Erythroblast (primary cell): ENCODE measurements at regions not wholly inside any gene's neighbourhood (a gene's known extent, or its start where the extent isn't known, plus 50 kb on each side); places are given as distances from the start of the nearest gene placed in this dataset.

Experiments
- DNase-seq, 2 experiments: peaks; one replicate each; lab custom pipeline; 2025; lab: John Stamatoyannopoulos, UW
- GATA1 ChIP-seq: IDR thresholded peaks from 2 replicates; pipeline ENCODE4 v1.6.1; 2011; ENCODE audit warnings: low read depth, mild to moderate bottlenecking, control low read depth, low read length, moderate library complexity
- POLR2A ChIP-seq: IDR thresholded peaks from 2 replicates; pipeline ENCODE4 v1.6.1; 2011; ENCODE audit warnings: mild to moderate bottlenecking, low read length

- no peak for TF ChIP-seq GATA1
- TF ChIP-seq POLR2A = no peak
- DNase-seq = no peak
These were observed 536.8 kb downstream of the XIRP2 start for GRCh38 chr2:167424803-167425755.

GRCh38 chr2:167424221-167424620, 535.9 kb downstream of the XIRP2 start:
- TF ChIP-seq POLR2A = no peak
- TF ChIP-seq GATA1 = no peak
- DNase-seq = no peak

GRCh38 chr2:167423731-167424130, 535.5 kb downstream of the XIRP2 start:
- DNase-seq = no peak
- no peak for TF ChIP-seq POLR2A

- TF ChIP-seq GATA1 (no peak), POLR2A (no peak)
- DNase-seq = no peak
These were observed 531.9 kb downstream of the XIRP2 start for GRCh38 chr2:167420211-167420610.

GRCh38 chr2:167415068-167415467, 526.8 kb downstream of the XIRP2 start:
- DNase-seq = no peak
- TF ChIP-seq POLR2A = no peak
- no peak for TF ChIP-seq GATA1

GRCh38 chr2:167411367-167411766, 523.1 kb downstream of the XIRP2 start:
- DNase-seq = no peak
- TF ChIP-seq GATA1 (no peak), POLR2A (no peak)

GRCh38 chr2:167406558-167406957, 518.3 kb downstream of the XIRP2 start:
- TF ChIP-seq POLR2A (no peak), GATA1 (no peak)
- DNase-seq = no peak

GRCh38 chr2:167404627-167405284, 516.5 kb downstream of the XIRP2 start:
- TF ChIP-seq POLR2A (no peak), GATA1 (no peak)

GRCh38 chr2:167401309-167401708, 513.0 kb downstream of the XIRP2 start:
- DNase-seq = no peak
- TF ChIP-seq GATA1 (no peak), POLR2A (no peak)

More at GRCh38 chr2:167404627-167405284, 516.5 kb downstream of the XIRP2 start:
- DNase-seq = no peak

- TF ChIP-seq GATA1 (no peak), POLR2A (no peak)
- DNase-seq = no peak
These were observed 512.3 kb downstream of the XIRP2 start for GRCh38 chr2:167400546-167400945.

GRCh38 chr2:167398873-167399272, 510.6 kb downstream of the XIRP2 start:
- DNase-seq = no peak
- TF ChIP-seq GATA1 (no peak), POLR2A (no peak)

- DNase-seq = no peak
- TF ChIP-seq GATA1 (no peak), POLR2A (no peak)
These were observed 500.6 kb downstream of the XIRP2 start for GRCh38 chr2:167388901-167389300.

- TF ChIP-seq POLR2A (no peak), GATA1 (no peak)
- DNase-seq = no peak
These were observed 500.2 kb downstream of the XIRP2 start for GRCh38 chr2:167388497-167388896.

- DNase-seq = no peak
- TF ChIP-seq POLR2A (no peak), GATA1 (no peak)
These were observed 498.4 kb downstream of the XIRP2 start for GRCh38 chr2:167386694-167387093.

- TF ChIP-seq GATA1 = no peak
- TF ChIP-seq POLR2A = no peak
- no peak for DNase-seq
These were observed 495.4 kb downstream of the XIRP2 start for GRCh38 chr2:167383610-167384194.
